GM23338 (cell line): ENCODE measurements at regions not wholly inside any gene's neighbourhood (a gene's known extent, or its start where the extent isn't known, plus 50 kb on each side); places are given as distances from the start of the nearest gene placed in this dataset.

Experiments used
- ATAC-seq: fragments of 200-7000 bp; cut with Tn5 transposase; 3 replicates; pipeline ENCODE4 v1.9.1; 2020
- DNase-seq: peaks from one replicate; pipeline ENCODE4 v3.0.0-alpha.2; 2015; ENCODE audit warnings: low spot score
- H2AFZ ChIP-seq: fragments of 200-600 bp; sonication (generic); 2 replicates; pipeline ENCODE4 v1.8.0; 2016; ENCODE audit warnings: antibody characterized with exemption, mild to moderate bottlenecking, moderate library complexity
- H3F3A ChIP-seq: fragments of 200-600 bp; sonication (generic); replicated peaks from 2 replicates; pipeline ENCODE4 v1.8.0; 2017; ENCODE audit warnings: antibody characterized with exemption, mixed run types, low read depth
- H3K27ac ChIP-seq: fragments of 200-600 bp; sonication (generic); 2 replicates; pipeline ENCODE4 v1.6.1; 2016; ENCODE audit warnings: low read depth
- H3K27me3 ChIP-seq: fragments of 200-600 bp; sonication (generic); 2 replicates; pipeline ENCODE4 v1.8.0; 2016; ENCODE audit warnings: mild to moderate bottlenecking, mixed run types, moderate library complexity; ENCODE audit not compliant: insufficient read depth
- H3K36me3 ChIP-seq: fragments of 200-600 bp; sonication (generic); 2 replicates; pipeline ENCODE4 v1.8.0; 2016; ENCODE audit warnings: mild to moderate bottlenecking; ENCODE audit not compliant: insufficient read depth
- H3K4me1 ChIP-seq: fragments of 200-600 bp; sonication (generic); 2 replicates; pipeline ENCODE4 v1.8.0; 2016; ENCODE audit warnings: mild to moderate bottlenecking, moderate library complexity; ENCODE audit not compliant: insufficient read depth
- H3K4me2 ChIP-seq: fragments of 200-600 bp; sonication (generic); 2 replicates; pipeline ENCODE4 v1.7.1; 2017; ENCODE audit warnings: mixed run types
- H3K4me3 ChIP-seq: fragments of 200-600 bp; sonication (generic); 2 replicates; pipeline ENCODE4 v1.6.1; 2016; ENCODE audit warnings: mixed run types
- H3K79me2 ChIP-seq: fragments of 200-600 bp; sonication (generic); replicated peaks from 2 replicates; pipeline ENCODE4 v1.8.0; 2017; ENCODE audit warnings: mild to moderate bottlenecking; ENCODE audit not compliant: insufficient read depth
- H3K9me2 ChIP-seq: fragments of 200-600 bp; sonication (generic); 2 replicates; pipeline ENCODE4 v1.8.0; 2017; ENCODE audit not compliant: insufficient read depth
- H4K20me1 ChIP-seq: fragments of 200-600 bp; sonication (generic); replicated peaks from 2 replicates; pipeline ENCODE4 v1.8.0; 2017; ENCODE audit warnings: mild to moderate bottlenecking; ENCODE audit not compliant: insufficient read depth
- H3K27ac Mint-ChIP-seq: 2 replicates; pipeline ENCODE4 v1.8.0; 2020; ENCODE audit warnings: inconsistent platforms, mild to moderate bottlenecking, moderate library complexity, mixed read lengths
- H3K27me3 Mint-ChIP-seq: 3 replicates; pipeline ENCODE4 v1.8.0; 2022; ENCODE audit warnings: low read depth, mild to moderate bottlenecking, moderate library complexity, mixed read lengths, inconsistent platforms; ENCODE audit not compliant: insufficient read depth, poor library complexity
- H3K36me3 Mint-ChIP-seq: 3 replicates; pipeline ENCODE4 v1.8.0; 2021; ENCODE audit warnings: low read depth, mild to moderate bottlenecking, inconsistent platforms, moderate library complexity, mixed read lengths
- H3K4me1 Mint-ChIP-seq: 3 replicates; pipeline ENCODE4 v1.8.0; 2020; ENCODE audit warnings: mild to moderate bottlenecking, inconsistent platforms, mixed read lengths
- H3K4me3 Mint-ChIP-seq: 3 replicates; pipeline ENCODE4 v1.8.0; 2021; ENCODE audit warnings: moderate library complexity, mild to moderate bottlenecking, inconsistent platforms, mixed read lengths
- H3K9me3 Mint-ChIP-seq: 3 replicates; pipeline ENCODE4 v1.8.0; 2020; ENCODE audit warnings: moderate library complexity, mild to moderate bottlenecking, inconsistent platforms, mixed read lengths
- CREB1 ChIP-seq: fragments of 250-450 bp; sonication (Bioruptor Pico); IDR thresholded peaks from 2 replicates; pipeline ENCODE4 v1.5.0; 2020; ENCODE audit warnings: low read depth, mild to moderate bottlenecking, moderate library complexity
- EZH2 ChIP-seq: fragments of 200-600 bp; sonication (generic); IDR thresholded peaks from one replicate; pipeline ENCODE4 v1.8.0; 2017; ENCODE audit warnings: antibody characterized with exemption, mild to moderate bottlenecking, low read depth; ENCODE audit not compliant: unreplicated experiment
- EZH2phosphoT487 ChIP-seq: fragments of 200-600 bp; sonication (generic); IDR thresholded peaks from one replicate; pipeline ENCODE4 v1.8.1; 2018; ENCODE audit warnings: antibody characterized with exemption; ENCODE audit not compliant: unreplicated experiment
- JUNB ChIP-seq: IDR thresholded peaks from one replicate; pipeline ENCODE4 v1.6.1; 2016; ENCODE audit warnings: antibody characterized with exemption; ENCODE audit not compliant: unreplicated experiment
- NANOG ChIP-seq: IDR thresholded peaks from 2 replicates; pipeline ENCODE4 v1.6.1; 2016; ENCODE audit warnings: antibody characterized with exemption, borderline replicate concordance
- STAT1 ChIP-seq: IDR thresholded peaks from one replicate; pipeline ENCODE4 v1.6.1; 2016; ENCODE audit warnings: antibody characterized with exemption; ENCODE audit not compliant: unreplicated experiment
- ZNF114 ChIP-seq: fragments of 250-450 bp; sonication (Bioruptor Pico); IDR thresholded peaks from 2 replicates; pipeline ENCODE4 v1.5.0; 2020; ENCODE audit warnings: mild to moderate bottlenecking, moderate library complexity
- ZNF331 ChIP-seq: fragments of 250-450 bp; sonication (Bioruptor Pico); IDR thresholded peaks from 2 replicates; pipeline ENCODE4 v1.5.0; 2020; ENCODE audit warnings: low read depth, mild to moderate bottlenecking, moderate library complexity
- TF ChIP-seq, protein P1 (sequence below), 2 experiments: fragments of 200-600 bp in 1 of 2; sonication (generic) in 1 of 2; conservative IDR thresholded peaks; 2 replicates each; pipeline versions ENCODE4 v1.5.1 to v1.6.1; 2016 to 2017; ENCODE audit warnings: antibody characterized with exemption in 2 of 2, low read depth in 2 of 2, mild to moderate bottlenecking in 2 of 2, moderate library complexity in 1 of 2
- TF ChIP-seq, protein P2 (sequence below): fragments of 250-450 bp; sonication (Bioruptor Pico); IDR thresholded peaks from 2 replicates; pipeline ENCODE4 v1.5.0; 2020; ENCODE audit warnings: mild to moderate bottlenecking, moderate library complexity

DNA sequence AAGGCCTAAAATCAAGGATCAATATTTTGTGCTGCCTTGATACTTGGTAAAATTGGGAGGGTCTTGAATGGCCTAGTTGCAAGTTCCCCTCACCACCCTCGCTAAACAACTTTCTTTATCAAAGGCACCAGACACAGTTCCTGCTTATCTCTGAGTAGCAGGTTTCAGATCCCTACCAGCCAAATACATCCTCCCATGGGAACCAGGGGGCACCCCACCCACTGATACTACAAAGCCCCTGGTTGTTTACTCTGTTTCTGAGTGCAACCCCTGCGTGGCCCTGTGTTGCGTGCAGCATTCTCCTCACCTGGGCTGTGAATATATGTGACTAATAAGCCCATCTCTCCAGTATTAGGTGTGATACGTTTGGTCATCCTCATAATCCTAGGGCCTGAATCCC, 314.9 kb downstream of the DRD1 start (continued):
- no peak for TF ChIP-seq CREB1 (CRISPR knock-in tag)
- no peak for TF ChIP-seq ZNF331
- no peak for TF ChIP-seq JUNB
- TF ChIP-seq NANOG = no peak
- TF ChIP-seq, protein P1, sequence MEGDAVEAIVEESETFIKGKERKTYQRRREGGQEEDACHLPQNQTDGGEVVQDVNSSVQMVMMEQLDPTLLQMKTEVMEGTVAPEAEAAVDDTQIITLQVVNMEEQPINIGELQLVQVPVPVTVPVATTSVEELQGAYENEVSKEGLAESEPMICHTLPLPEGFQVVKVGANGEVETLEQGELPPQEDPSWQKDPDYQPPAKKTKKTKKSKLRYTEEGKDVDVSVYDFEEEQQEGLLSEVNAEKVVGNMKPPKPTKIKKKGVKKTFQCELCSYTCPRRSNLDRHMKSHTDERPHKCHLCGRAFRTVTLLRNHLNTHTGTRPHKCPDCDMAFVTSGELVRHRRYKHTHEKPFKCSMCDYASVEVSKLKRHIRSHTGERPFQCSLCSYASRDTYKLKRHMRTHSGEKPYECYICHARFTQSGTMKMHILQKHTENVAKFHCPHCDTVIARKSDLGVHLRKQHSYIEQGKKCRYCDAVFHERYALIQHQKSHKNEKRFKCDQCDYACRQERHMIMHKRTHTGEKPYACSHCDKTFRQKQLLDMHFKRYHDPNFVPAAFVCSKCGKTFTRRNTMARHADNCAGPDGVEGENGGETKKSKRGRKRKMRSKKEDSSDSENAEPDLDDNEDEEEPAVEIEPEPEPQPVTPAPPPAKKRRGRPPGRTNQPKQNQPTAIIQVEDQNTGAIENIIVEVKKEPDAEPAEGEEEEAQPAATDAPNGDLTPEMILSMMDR (conservative IDR thresholded peaks at IDR 0.05; ENCODE audit: low read depth in 2 of 2) = no peak
- no peak for TF ChIP-seq EZH2phosphoT487

DNA sequence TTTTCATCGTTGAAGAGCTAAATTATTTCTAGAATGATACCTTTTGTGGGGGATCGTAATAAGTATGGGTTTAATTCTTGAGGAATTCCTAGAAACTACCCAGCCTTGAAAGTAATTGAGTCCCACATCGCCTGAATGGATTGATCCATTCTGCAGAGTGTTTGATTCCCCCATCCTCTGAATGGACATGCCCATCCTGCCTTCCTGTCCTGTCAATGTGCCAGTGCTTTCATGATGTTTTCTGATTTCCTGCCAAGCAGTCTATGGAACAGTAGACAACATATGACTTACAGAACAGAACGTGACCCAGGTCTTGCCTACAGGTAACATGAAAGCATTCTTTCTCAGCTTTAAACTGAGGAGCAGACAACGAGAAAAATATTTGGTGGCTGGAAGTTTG, 319.2 kb downstream of the DRD1 start:
- Histone ChIP-seq H3F3A (no peaks in the 10 kb centered on the region), H3K36me3 (no peaks in the 10 kb centered on the region; the same call in 1 of the 2 replicates), H3K4me1 (peaks cover 8% of the 10 kb centered on the region), H3K9me2 (no peaks in the 10 kb centered on the region), H4K20me1 (no peaks in the 10 kb centered on the region), H2AFZ (no peak overlapping the region), H3K4me2 (no peak overlapping the region), H3K4me3 (no peak overlapping the region), H3K79me2 (no peaks in the 10 kb centered on the region), H3K27me3 (no peaks in the 10 kb centered on the region), H3K27ac (no peak overlapping the region)
- H3K27ac Mint-ChIP-seq = no peak overlapping the region
- H3K27me3 Mint-ChIP-seq = peaks cover 4% of the 10 kb centered on the region
- no peak overlapping the region for H3K4me3 Mint-ChIP-seq
- no peak for TF ChIP-seq JUNB
- TF ChIP-seq STAT1 = no peak
- H3K4me1 Mint-ChIP-seq = peaks cover 14% of the 10 kb centered on the region
- peaks cover 3% of the 10 kb centered on the region for H3K36me3 Mint-ChIP-seq
- ATAC-seq (no peak), DNase-seq (no peak)
- peaks cover 15% of the 10 kb centered on the region; the same call in 2 of the 3 replicates for H3K9me3 Mint-ChIP-seq

DNA sequence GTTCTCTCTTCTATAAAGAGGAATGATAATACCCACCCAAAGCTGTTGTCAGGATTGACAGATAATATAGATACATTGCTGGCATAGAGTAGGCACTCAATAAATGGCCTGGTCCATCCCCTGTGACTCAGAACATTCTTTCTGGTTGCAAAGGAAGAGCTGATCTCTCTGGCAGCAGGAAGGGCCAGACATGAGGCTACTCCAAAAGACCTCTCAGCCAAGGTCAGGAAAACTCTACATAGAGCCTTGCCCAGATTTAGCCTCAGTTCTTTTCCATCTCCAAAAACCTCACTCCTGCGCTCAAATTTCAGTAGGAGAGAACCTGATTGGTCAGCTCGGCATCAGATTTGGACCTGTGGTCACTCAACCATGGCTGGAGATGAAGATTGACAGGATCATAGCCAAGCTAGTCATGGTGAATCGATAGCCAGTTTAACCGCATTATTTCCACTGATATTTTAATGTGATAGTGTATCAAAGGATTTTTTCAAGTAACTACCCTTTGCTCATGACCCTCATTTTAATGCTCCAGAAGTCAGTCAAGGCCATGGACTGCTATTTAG, 319.6 kb downstream of the DRD1 start:
- Mint-ChIP-seq H3K27me3 (peaks cover 4% of the 10 kb centered on the region), H3K9me3 (peaks cover 15% of the 10 kb centered on the region; the same call in 2 of the 3 replicates), H3K4me1 (peaks cover 11% of the 10 kb centered on the region), H3K27ac (no peak overlapping the region), H3K4me3 (no peak overlapping the region), H3K36me3 (peaks cover 3% of the 10 kb centered on the region)
- H3F3A ChIP-seq = no peaks in the 10 kb centered on the region
- H2AFZ ChIP-seq = no peak overlapping the region
- H3K36me3 ChIP-seq = no peaks in the 10 kb centered on the region; the same call in 1 of the 2 replicates
- no peak overlapping the region for H3K4me2 ChIP-seq
- H3K79me2 ChIP-seq = no peaks in the 10 kb centered on the region
- ATAC-seq (no peak), DNase-seq (no peak)
- H3K4me3 ChIP-seq = no peak overlapping the region
- no peaks in the 10 kb centered on the region for H4K20me1 ChIP-seq
- no peaks in the 10 kb centered on the region for H3K9me2 ChIP-seq
- H3K4me1 ChIP-seq = peaks cover 5% of the 10 kb centered on the region
- H3K27ac ChIP-seq = no peak overlapping the region
- no peaks in the 10 kb centered on the region for H3K27me3 ChIP-seq
- TF ChIP-seq, protein P2, sequence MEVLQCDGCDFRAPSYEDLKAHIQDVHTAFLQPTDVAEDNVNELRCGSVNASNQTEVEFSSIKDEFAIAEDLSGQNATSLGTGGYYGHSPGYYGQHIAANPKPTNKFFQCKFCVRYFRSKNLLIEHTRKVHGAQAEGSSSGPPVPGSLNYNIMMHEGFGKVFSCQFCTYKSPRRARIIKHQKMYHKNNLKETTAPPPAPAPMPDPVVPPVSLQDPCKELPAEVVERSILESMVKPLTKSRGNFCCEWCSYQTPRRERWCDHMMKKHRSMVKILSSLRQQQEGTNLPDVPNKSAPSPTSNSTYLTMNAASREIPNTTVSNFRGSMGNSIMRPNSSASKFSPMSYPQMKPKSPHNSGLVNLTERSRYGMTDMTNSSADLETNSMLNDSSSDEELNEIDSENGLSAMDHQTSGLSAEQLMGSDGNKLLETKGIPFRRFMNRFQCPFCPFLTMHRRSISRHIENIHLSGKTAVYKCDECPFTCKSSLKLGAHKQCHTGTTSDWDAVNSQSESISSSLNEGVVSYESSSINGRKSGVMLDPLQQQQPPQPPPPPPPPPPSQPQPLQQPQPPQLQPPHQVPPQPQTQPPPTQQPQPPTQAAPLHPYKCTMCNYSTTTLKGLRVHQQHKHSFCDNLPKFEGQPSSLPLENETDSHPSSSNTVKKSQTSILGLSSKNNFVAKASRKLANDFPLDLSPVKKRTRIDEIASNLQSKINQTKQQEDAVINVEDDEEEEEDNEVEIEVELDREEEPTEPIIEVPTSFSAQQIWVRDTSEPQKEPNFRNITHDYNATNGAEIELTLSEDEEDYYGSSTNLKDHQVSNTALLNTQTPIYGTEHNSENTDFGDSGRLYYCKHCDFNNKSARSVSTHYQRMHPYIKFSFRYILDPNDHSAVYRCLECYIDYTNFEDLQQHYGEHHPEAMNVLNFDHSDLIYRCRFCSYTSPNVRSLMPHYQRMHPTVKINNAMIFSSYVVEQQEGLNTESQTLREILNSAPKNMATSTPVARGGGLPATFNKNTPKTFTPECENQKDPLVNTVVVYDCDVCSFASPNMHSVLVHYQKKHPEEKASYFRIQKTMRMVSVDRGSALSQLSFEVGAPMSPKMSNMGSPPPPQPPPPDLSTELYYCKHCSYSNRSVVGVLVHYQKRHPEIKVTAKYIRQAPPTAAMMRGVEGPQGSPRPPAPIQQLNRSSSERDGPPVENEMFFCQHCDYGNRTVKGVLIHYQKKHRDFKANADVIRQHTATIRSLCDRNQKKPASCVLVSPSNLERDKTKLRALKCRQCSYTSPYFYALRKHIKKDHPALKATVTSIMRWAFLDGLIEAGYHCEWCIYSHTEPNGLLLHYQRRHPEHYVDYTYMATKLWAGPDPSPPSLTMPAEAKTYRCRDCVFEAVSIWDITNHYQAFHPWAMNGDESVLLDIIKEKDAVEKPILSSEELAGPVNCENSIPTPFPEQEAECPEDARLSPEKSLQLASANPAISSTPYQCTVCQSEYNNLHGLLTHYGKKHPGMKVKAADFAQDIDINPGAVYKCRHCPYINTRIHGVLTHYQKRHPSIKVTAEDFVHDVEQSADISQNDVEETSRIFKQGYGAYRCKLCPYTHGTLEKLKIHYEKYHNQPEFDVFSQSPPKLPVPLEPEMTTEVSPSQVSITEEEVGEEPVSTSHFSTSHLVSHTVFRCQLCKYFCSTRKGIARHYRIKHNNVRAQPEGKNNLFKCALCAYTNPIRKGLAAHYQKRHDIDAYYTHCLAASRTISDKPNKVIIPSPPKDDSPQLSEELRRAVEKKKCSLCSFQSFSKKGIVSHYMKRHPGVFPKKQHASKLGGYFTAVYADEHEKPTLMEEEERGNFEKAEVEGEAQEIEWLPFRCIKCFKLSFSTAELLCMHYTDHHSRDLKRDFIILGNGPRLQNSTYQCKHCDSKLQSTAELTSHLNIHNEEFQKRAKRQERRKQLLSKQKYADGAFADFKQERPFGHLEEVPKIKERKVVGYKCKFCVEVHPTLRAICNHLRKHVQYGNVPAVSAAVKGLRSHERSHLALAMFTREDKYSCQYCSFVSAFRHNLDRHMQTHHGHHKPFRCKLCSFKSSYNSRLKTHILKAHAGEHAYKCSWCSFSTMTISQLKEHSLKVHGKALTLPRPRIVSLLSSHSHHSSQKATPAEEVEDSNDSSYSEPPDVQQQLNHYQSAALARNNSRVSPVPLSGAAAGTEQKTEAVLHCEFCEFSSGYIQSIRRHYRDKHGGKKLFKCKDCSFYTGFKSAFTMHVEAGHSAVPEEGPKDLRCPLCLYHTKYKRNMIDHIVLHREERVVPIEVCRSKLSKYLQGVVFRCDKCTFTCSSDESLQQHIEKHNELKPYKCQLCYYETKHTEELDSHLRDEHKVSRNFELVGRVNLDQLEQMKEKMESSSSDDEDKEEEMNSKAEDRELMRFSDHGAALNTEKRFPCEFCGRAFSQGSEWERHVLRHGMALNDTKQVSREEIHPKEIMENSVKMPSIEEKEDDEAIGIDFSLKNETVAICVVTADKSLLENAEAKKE (CRISPR knock-in tag) = no peak
- TF ChIP-seq JUNB (no peak), ZNF114 (CRISPR knock-in tag) (no peak), EZH2 (no peak), NANOG (no peak)
- TF ChIP-seq, protein P1 (conservative IDR thresholded peaks at IDR 0.05; ENCODE audit: low read depth in 2 of 2) = no peak
